Sigmoid colon (tissue), 6 donors: ENCODE measurements at regions not wholly inside any gene's neighbourhood (a gene's known extent, or its start where the extent isn't known, plus 50 kb on each side); places are given as distances from the start of the nearest gene placed in this dataset.

Experiments
- DNase-seq: peaks from one replicate; pipeline ENCODE4 v3.0.0-alpha.2; 2019
- H3K27ac ChIP-seq, 4 donors: fragments of 200-600 bp; sonication (generic); one replicate each; pipeline ENCODE4 v1.5.1; 2016 to 2019; ENCODE audit warnings: mild to moderate bottlenecking in 1 of 4
- H3K27me3 ChIP-seq, 3 donors: fragments of 200-600 bp; sonication (generic); one replicate each; pipeline ENCODE4 v1.5.1; 2019; ENCODE audit warnings: mild to moderate bottlenecking in 1 of 3
- H3K36me3 ChIP-seq, 4 donors: fragments of 200-600 bp; sonication (generic); one replicate each; pipeline ENCODE4 v1.5.1; 2016 to 2019
- H3K4me1 ChIP-seq, 4 donors: fragments of 200-600 bp; sonication (generic); one replicate each; pipeline ENCODE4 v1.5.1; 2017 to 2019
- H3K4me3 ChIP-seq, 4 donors: fragments of 200-600 bp; sonication (generic); one replicate each; pipeline ENCODE4 v1.5.1; 2017 to 2019; ENCODE audit warnings: mild to moderate bottlenecking in 2 of 4, moderate library complexity in 1 of 4
- H3K9me3 ChIP-seq, 4 donors: fragments of 200-600 bp in 3 of 4; sonication (generic) in 3 of 4; one replicate each; pipeline versions ENCODE4 v1.5.1 to v1.6.1; 2013 to 2019
- CTCF ChIP-seq, 4 experiments: fragments of 450-650 bp in 3 of 4; fragments of 200-600 bp in 1 of 4; IDR thresholded peaks; one replicate each; pipeline ENCODE4 v1.5.1; 2016 to 2019; ENCODE audit warnings: antibody characterized with exemption in 4 of 4, mild to moderate bottlenecking in 3 of 4, moderate library complexity in 2 of 4
- EP300 ChIP-seq, 4 donors: sonication (generic); formaldehyde crosslinking; IDR thresholded peaks; one replicate each; pipeline ENCODE4 v1.6.1; 2017; ENCODE audit warnings: antibody characterized with exemption in 4 of 4
- POLR2A ChIP-seq, 2 donors: fragments of 450-650 bp; IDR thresholded peaks; one replicate each; pipeline ENCODE4 v1.6.1; 2016; ENCODE audit warnings: antibody characterized with exemption in 2 of 2, mild to moderate bottlenecking in 2 of 2, moderate library complexity in 2 of 2
- POLR2AphosphoS5 ChIP-seq, 4 donors: sonication (generic); formaldehyde crosslinking; IDR thresholded peaks; one replicate each; pipeline ENCODE4 v1.6.1; 2017; ENCODE audit warnings: antibody characterized with exemption in 4 of 4
- WGBS, 2 donors: extraction: QIAGEN DNeasy Blood & Tissue Kit; methylation state at CpG; one replicate each; pipeline ENCODE4 v1.1.7; 2013; 5-methylcytosine and 5-hydroxymethylcytosine counted together
- intact Hi-C: fragments of 100-400 bp; cut with DNase I; formaldehyde crosslinking; loops from one replicate; pipeline ENCODE4 v1.15.1; 2023
- donor health status: healthy with polysubstance abuse.
- donor health status: healthy.

GRCh38 chr2:138979131-138979785, 199.1 kb upstream of the NXPH2 start:
- no peaks in the 10 kb centered on the region for H3K36me3 ChIP-seq
- H3K4me3 ChIP-seq: no peak overlapping the region
- DNase-seq: no peak
- WGBS, 2 donors: 90 to 92% methylated on average over 4 of the region's 4 CpGs
- H3K4me1 ChIP-seq: no peaks in the 10 kb centered on the region
- TF ChIP-seq EP300 (IDR thresholded peaks at IDR 0.05) (no peak), POLR2AphosphoS5 (IDR thresholded peaks at IDR 0.05) (no peak), POLR2A (IDR thresholded peaks at IDR 0.05) (no peak), CTCF (IDR thresholded peaks at IDR 0.05) (no peak)
- no peaks in the 10 kb centered on the region for H3K9me3 ChIP-seq
- intact Hi-C loops: no loop called here
- H3K27me3 ChIP-seq: no peaks in the 10 kb centered on the region
- H3K27ac ChIP-seq: no peak overlapping the region

GRCh38 chr2:138974651-138975050, 194.5 kb upstream of the NXPH2 start:
- no peak for DNase-seq
- TF ChIP-seq EP300 (IDR thresholded peaks at IDR 0.05) (no peak), POLR2AphosphoS5 (IDR thresholded peaks at IDR 0.05) (no peak), POLR2A (IDR thresholded peaks at IDR 0.05) (no peak), CTCF (IDR thresholded peaks at IDR 0.05) (no peak)
- Histone ChIP-seq H3K4me1 (no peaks in the 10 kb centered on the region), H3K27me3 (no peaks in the 10 kb centered on the region), H3K27ac (no peak overlapping the region), H3K4me3 (no peak overlapping the region), H3K9me3 (no peaks in the 10 kb centered on the region), H3K36me3 (no peaks in the 10 kb centered on the region)
- intact Hi-C loops: no loop called here
- WGBS, 2 donors: 78 to 84% methylated on average over 1 of the region's 1 CpG

GRCh38 chr2:138964418-138964817, 184.2 kb upstream of the NXPH2 start:
- no peaks in the 10 kb centered on the region for H3K4me1 ChIP-seq

GRCh38 chr2:138962686-138963085, 182.5 kb upstream of the NXPH2 start:
- TF ChIP-seq POLR2AphosphoS5 (IDR thresholded peaks at IDR 0.05): no peak
- intact Hi-C loops: no loop called here

More at GRCh38 chr2:138964418-138964817, 184.2 kb upstream of the NXPH2 start:
- intact Hi-C loops: no loop called here
- no peaks in the 10 kb centered on the region for H3K27me3 ChIP-seq
- H3K36me3 ChIP-seq: no peaks in the 10 kb centered on the region
- DNase-seq: no peak
- no peaks in the 10 kb centered on the region for H3K9me3 ChIP-seq
- TF ChIP-seq CTCF (IDR thresholded peaks at IDR 0.05): no peak
- TF ChIP-seq POLR2A (IDR thresholded peaks at IDR 0.05): no peak
- no peak for TF ChIP-seq POLR2AphosphoS5 (IDR thresholded peaks at IDR 0.05)
- no peak for TF ChIP-seq EP300 (IDR thresholded peaks at IDR 0.05)
- 55 to 70% methylated on average over 1 of the region's 1 CpG for WGBS, 2 donors
- H3K27ac ChIP-seq: no peak overlapping the region
- H3K4me3 ChIP-seq: no peak overlapping the region

GRCh38 chr2:138960191-138960590, 180.0 kb upstream of the NXPH2 start:
- no peak for TF ChIP-seq POLR2A (IDR thresholded peaks at IDR 0.05)
- TF ChIP-seq CTCF (IDR thresholded peaks at IDR 0.05): no peak
- TF ChIP-seq POLR2AphosphoS5 (IDR thresholded peaks at IDR 0.05): no peak
- TF ChIP-seq EP300 (IDR thresholded peaks at IDR 0.05): no peak
- H3K36me3 ChIP-seq: no peaks in the 10 kb centered on the region
- H3K27me3 ChIP-seq: no peaks in the 10 kb centered on the region
- DNase-seq: no peak
- intact Hi-C loops: no loop called here
- no peak overlapping the region for H3K4me3 ChIP-seq
- H3K9me3 ChIP-seq: no peaks in the 10 kb centered on the region
- WGBS, 2 donors: 71 to 81% methylated on average over 4 of the region's 4 CpGs
- H3K27ac ChIP-seq: no peak overlapping the region
- H3K4me1 ChIP-seq: no peaks in the 10 kb centered on the region

More at GRCh38 chr2:138962686-138963085, 182.5 kb upstream of the NXPH2 start:
- 79 to 80% methylated on average over 5 of the region's 5 CpGs for WGBS, 2 donors
- H3K4me1 ChIP-seq: no peaks in the 10 kb centered on the region
- H3K36me3 ChIP-seq: no peaks in the 10 kb centered on the region
- no peaks in the 10 kb centered on the region for H3K9me3 ChIP-seq
- H3K27me3 ChIP-seq: no peaks in the 10 kb centered on the region
- H3K27ac ChIP-seq: no peak overlapping the region
- no peak overlapping the region for H3K4me3 ChIP-seq
- no peak for DNase-seq
